ENCODE measurements at regions not wholly inside any gene's neighbourhood (a gene's known extent, or its start where the extent isn't known, plus 50 kb on each side); places are given as distances from the start of the nearest gene placed in this dataset.

DNA sequence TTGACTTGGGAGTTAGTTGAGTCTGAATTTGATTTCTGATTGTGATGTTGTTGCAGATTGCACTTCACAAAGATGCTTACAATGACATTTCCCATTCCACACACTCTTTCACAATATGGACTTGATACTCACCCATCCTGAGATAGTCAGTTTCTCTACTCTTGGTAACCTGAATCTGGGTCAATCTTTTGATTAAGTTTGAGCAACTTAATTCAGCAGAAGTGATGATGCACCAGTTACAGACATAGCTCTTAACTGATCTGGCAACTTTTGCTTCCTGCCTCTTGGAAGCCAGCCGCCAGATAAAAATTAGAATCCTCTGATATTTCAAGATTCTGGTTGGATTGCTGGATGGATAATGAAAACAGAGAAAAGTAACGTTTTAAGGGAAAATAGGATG lies 79.7 kb upstream of the OSMR start:
- Mint-ChIP-seq H3K9me3 (peaks cover 3% of the 10 kb centered on the region), H3K4me1 (ENCODE audit: low read depth in 2 of 2) (no peaks in the 10 kb centered on the region), H3K36me3 (peaks cover 6% of the 10 kb centered on the region), H3K27ac (no peak overlapping the region), H3K27me3 (peaks cover 6 to 9% of the 10 kb centered on the region in 2 donors), H3K4me3 (no peak overlapping the region)
- no peak for ATAC-seq
- no peak for DNase-seq (ENCODE audit: low spot score)

DNA sequence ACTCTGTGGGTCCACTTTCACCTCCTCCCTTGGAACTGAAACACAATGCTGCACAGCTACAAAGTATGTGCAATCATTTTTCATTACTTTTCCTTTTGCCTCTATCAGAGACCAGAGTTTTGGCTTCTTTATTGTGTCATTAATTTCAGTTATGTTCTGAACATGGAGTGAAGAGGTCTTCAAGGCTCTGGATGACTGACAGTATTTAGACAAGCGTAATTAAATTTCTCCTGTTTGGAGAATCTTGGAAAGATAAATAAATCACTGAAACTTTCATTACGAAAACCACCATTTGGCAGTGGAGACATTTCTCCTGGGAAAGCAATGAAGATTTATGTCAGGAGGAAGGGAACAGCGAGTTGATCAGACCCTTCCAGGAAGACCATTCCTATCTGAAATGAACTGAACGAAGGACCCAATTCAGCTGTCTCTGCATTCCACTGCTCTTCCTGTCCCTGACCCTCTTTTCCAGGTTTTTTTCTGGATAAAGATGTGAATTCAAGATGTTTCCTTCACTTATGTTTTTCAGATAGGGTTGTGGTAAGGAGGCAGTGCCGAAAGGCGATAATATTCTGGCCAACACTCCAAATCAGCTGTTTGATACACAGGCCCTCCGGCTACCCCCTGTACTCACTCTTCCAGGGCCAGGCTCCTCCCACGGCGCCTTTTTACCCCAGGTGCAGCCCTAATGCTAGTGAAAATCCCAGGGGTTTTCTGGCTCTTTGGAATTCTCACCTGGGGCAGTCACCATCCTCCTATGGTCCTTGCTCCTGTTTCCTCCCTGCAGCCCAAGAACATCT lies 77.2 kb upstream of the OSMR start:
- no peaks in the 10 kb centered on the region for H3K4me1 Mint-ChIP-seq (ENCODE audit: low read depth in 2 of 2)
- no peak overlapping the region for H3K27ac Mint-ChIP-seq
- DNase-seq (ENCODE audit: low spot score) (no peak), ATAC-seq (no peak)
- H3K36me3 Mint-ChIP-seq, result peaks cover 6% of the 10 kb centered on the region
- no peak overlapping the region for H3K4me3 Mint-ChIP-seq
- H3K27me3 Mint-ChIP-seq, result peaks cover 8 to 13% of the 10 kb centered on the region in 2 donors
- peaks cover 3% of the 10 kb centered on the region for H3K9me3 Mint-ChIP-seq

DNA sequence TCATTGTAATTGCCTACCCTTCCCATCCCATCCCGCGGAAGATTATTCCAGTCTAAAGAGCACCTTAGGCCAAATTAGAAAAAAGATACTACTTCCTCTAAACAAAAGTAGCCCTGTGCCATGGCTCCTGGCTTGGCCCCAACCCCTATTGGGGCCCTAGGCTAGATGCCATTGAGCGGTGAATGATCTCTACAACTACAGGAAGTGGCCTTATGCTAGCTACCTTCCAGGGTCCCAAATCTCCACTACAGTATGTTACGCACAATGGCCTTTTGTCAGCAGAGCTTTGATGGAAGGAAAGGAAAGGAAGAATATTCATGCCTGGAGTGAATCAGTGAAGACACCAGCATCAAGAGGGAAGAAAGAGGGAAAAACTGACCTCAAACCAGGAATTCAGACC lies 73.3 kb upstream of the OSMR start:
- no peaks in the 10 kb centered on the region for H3K4me1 Mint-ChIP-seq (ENCODE audit: low read depth in 2 of 2)
- H3K27me3 Mint-ChIP-seq, result peaks cover 9 to 21% of the 10 kb centered on the region in 2 donors
- H3K27ac Mint-ChIP-seq, result no peak overlapping the region
- no peak overlapping the region for H3K4me3 Mint-ChIP-seq
- H3K36me3 Mint-ChIP-seq, result no peaks in the 10 kb centered on the region
- H3K9me3 Mint-ChIP-seq, result no peaks in the 10 kb centered on the region
- DNase-seq (ENCODE audit: low spot score) (no peak), ATAC-seq (no peak)

DNA sequence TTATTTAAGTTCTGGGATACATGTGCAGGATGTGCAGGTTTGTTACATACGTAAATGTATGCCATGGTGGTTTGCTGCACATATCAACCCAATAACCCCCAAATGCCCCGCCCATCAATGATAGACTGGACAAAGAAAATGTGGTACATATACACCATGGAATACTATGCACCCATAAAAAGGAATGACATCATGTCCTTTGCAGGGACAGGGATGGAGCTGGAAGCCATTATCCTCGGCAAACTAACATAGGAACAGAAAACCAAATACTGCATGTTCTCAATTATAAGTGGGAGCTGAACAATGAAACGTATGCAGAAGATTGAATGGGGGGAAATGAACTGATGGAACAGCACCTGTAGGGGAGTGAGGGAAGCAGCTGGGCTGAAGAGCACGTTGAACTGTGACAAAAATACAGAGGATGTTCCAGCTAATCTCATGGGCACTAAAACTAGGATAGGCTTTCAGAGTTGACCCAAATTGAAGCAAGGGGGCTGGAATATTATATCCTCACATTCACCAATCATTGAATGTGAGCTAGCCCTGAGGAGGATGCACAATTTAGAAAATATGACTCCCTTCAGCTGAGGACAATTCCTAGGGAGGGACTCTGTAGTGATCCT lies 70.5 kb upstream of the OSMR start:
- no peak overlapping the region for H3K4me3 Mint-ChIP-seq
- ATAC-seq (no peak), DNase-seq (ENCODE audit: low spot score) (no peak)
- no peak overlapping the region for H3K27ac Mint-ChIP-seq
- H3K4me1 Mint-ChIP-seq (ENCODE audit: low read depth in 2 of 2), result no peaks in the 10 kb centered on the region
- no peaks in the 10 kb centered on the region for H3K9me3 Mint-ChIP-seq
- H3K27me3 Mint-ChIP-seq, result peaks cover 8 to 23% of the 10 kb centered on the region in 2 donors
- H3K36me3 Mint-ChIP-seq, result no peaks in the 10 kb centered on the region

DNA sequence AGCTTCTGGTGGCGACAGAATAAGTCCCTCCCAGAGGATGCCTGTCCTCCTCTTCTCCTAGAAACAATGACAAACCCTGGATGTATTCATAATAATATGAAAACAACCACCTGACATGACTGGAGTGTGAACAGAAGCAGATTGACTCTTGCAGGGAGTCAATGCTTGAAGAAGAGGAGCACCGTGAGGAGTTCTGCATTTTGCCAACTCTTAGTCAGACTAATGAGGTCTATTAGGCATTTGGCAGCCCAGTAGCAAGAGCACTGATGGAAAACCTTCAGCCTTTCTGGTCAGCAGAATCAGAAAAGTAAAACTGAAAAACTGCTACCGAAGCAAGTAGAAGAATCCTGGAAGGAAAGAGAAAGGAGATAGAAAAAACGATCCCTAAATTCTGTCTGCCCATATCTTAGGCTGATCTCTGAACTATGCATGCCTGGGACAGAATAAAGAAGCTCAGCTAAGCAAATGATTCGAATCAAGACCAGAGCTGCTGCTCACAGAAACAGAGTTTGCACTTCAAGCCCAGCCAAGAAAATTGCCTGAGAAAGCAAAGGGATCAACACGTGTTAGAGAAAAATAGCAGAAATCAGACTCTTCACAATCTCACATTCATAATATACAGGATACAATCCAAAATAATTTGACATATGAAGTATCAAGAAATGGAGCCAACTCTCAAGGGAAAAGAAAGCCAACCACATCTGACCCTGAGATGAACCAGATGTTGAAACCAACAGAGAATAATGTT lies 69.5 kb upstream of the OSMR start:
- DNase-seq (ENCODE audit: low spot score), result no peak
- no peaks in the 10 kb centered on the region for H3K9me3 Mint-ChIP-seq
- no peak for ATAC-seq
- no peaks in the 10 kb centered on the region for H3K4me1 Mint-ChIP-seq (ENCODE audit: low read depth in 2 of 2)
- peaks cover 12 to 32% of the 10 kb centered on the region in 2 donors for H3K27me3 Mint-ChIP-seq
- no peak overlapping the region for H3K27ac Mint-ChIP-seq
- H3K4me3 Mint-ChIP-seq, result no peak overlapping the region
- no peaks in the 10 kb centered on the region for H3K36me3 Mint-ChIP-seq

DNA sequence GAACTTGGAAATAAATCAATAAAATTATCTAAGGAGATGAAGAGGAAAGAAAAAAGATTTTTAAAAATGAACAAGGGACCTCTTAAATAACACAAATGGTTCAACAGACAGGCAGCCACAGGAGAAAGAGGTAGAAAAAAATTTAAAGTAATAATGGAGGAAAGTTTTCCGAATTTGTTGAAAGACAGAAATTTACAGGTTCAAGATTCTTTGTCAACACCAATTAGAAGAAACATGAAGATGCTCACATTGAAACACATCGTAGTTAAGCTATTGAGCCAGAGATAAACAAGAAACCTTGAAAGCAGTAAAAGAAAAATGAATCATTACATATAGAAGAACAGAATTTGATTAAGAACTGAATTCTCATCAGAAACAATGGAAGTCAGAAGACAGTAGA lies 68.7 kb upstream of the OSMR start:
- Mint-ChIP-seq H3K9me3 (no peaks in the 10 kb centered on the region), H3K4me3 (no peak overlapping the region), H3K4me1 (ENCODE audit: low read depth in 2 of 2) (no peaks in the 10 kb centered on the region), H3K27ac (no peak overlapping the region), H3K36me3 (no peaks in the 10 kb centered on the region), H3K27me3 (peaks cover 14 to 34% of the 10 kb centered on the region in 2 donors)
- no peak for ATAC-seq
- DNase-seq (ENCODE audit: low spot score), result no peak

DNA sequence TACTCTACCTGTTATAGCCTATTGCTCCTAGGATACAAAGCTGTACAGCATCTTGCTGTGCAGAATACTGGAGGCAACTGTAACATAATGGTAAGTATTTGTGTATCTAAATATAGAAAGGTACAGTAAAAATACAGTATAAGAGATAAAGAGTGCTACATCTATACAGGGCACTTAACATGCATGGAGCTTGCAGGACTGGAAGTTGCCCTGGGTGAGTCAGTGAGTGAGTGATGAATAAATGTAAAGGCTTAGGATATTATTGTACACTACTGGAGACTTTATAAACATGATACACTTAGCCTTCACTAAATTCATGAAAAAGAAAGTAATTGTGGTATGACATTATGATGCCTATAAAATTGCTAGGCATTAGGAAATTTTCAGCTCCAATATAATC lies 65.5 kb upstream of the OSMR start:
- no peaks in the 10 kb centered on the region for H3K36me3 Mint-ChIP-seq
- H3K27me3 Mint-ChIP-seq, result peaks cover 11 to 25% of the 10 kb centered on the region in 2 donors
- ATAC-seq (no peak), DNase-seq (ENCODE audit: low spot score) (no peak)
- H3K9me3 Mint-ChIP-seq, result no peaks in the 10 kb centered on the region
- H3K4me1 Mint-ChIP-seq (ENCODE audit: low read depth in 2 of 2), result no peaks in the 10 kb centered on the region
- H3K4me3 Mint-ChIP-seq, result no peak overlapping the region
- H3K27ac Mint-ChIP-seq, result no peak overlapping the region

DNA sequence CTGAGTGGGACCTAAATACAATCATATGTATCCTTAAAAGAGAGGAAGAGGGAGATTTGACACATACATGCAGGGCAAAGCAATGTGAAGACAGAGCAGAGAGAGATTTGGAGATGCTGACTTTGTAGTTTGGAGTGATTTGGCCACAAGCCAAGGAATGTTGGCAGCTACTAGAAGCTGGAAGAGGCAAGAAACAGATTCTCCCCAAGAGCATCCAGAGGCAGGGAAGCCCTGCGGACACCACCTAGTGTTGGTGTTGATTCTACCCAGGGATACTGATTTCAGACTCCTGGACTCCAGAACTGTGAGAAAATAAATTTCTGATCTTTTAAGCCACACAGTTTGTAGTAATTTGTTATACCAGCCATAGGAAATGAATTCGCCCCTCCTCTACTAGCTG lies 64.9 kb upstream of the OSMR start:
- DNase-seq (ENCODE audit: low spot score) (no peak), ATAC-seq (no peak)
- Mint-ChIP-seq H3K9me3 (peaks cover 3% of the 10 kb centered on the region), H3K36me3 (peaks cover 5% of the 10 kb centered on the region), H3K27me3 (peaks cover 12 to 30% of the 10 kb centered on the region in 2 donors), H3K27ac (no peak overlapping the region), H3K4me3 (no peak overlapping the region), H3K4me1 (ENCODE audit: low read depth in 2 of 2) (no peaks in the 10 kb centered on the region)

DNA sequence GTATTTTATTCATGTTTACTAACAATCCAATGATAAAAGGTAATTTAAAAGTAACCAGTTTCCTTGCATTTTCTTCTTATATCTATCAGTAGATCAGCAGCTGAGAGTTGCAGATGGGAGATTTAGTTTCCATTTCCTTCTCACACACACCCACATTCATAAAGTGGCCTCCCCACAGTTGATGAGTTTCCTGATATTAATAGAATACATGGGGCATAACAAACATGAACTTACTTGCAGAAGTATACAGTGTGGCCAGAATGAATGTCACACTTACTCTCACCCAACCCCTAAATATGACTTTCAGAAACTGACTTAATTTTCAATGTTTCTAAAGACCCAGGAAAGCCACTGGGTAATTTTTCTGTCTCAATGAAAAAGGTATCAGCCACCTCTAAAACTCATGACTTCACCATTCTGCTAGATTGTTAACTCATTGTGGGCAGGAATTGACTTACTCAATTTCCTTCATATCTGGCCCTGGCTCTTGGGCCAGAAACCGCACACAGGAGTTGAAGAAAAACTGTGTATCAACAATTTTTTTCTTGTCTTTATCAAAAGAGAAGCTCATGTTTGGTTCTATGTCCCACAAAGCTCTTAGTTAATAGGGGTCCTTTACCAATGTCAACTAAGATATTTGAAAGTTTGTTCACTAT lies 63.5 kb upstream of the OSMR start:
- Mint-ChIP-seq H3K36me3 (peaks cover 7% of the 10 kb centered on the region), H3K27me3 (peaks cover 11 to 24% of the 10 kb centered on the region in 2 donors), H3K4me3 (no peak overlapping the region), H3K27ac (no peak overlapping the region), H3K9me3 (peaks cover 6% of the 10 kb centered on the region), H3K4me1 (ENCODE audit: low read depth in 2 of 2) (no peaks in the 10 kb centered on the region)
- no peak for ATAC-seq
- DNase-seq (ENCODE audit: low spot score), result no peak

DNA sequence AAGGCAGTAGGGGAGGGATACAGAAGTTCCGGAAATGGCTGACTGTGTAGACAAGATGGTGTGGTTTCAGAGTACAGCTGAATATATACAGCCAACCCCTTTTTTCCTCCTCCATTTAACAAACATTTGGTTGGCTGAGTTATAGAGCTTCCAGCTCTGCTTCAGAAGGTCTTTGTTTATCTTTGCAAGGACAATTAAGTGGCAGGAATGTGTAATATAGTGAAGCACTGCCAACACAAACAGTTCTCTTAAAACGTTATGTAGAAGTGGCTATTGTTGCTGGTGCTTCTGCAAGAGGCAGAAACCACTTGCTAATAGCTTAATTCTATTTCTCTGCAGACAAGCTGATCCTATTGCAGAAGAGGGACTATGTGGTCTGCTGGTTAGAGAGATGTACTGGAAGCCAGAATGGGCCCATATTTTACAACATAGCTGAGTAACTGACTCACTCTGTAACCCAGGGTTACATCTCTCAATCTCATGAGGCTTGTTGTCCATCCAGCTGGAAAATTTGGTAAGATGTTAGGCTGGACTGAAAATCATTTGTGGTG lies 62.7 kb upstream of the OSMR start:
- Mint-ChIP-seq H3K27ac (no peak overlapping the region), H3K36me3 (peaks cover 7% of the 10 kb centered on the region), H3K9me3 (peaks cover 6% of the 10 kb centered on the region), H3K4me1 (ENCODE audit: low read depth in 2 of 2) (no peaks in the 10 kb centered on the region), H3K4me3 (no peak overlapping the region), H3K27me3 (peaks cover 12 to 26% of the 10 kb centered on the region in 2 donors)
- DNase-seq (ENCODE audit: low spot score) (no peak), ATAC-seq (no peak)

DNA sequence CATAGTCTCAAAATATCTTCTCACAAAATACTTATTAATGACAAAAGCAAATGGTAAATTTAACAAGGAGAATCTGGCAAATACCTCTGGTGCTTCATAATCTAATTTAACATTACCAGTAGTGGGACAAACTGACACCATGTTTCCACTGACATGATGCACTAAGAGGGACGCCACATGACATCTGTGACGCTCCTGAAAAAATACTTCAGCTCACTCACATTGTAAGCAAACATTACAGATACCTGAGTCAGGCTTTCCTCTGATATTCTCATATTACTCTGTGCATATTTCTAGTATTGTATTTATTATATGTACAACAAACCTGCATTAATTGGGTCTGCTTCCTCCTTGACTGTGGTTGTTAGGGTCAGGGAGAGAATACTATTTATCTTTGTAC lies 56.7 kb upstream of the OSMR start:
- Mint-ChIP-seq H3K4me1 (ENCODE audit: low read depth in 2 of 2) (no peaks in the 10 kb centered on the region), H3K27me3 (peaks cover 22 to 37% of the 10 kb centered on the region in 2 donors), H3K4me3 (no peak overlapping the region), H3K36me3 (peaks cover 7% of the 10 kb centered on the region), H3K9me3 (peaks cover 6% of the 10 kb centered on the region), H3K27ac (no peak overlapping the region)
- no peak for ATAC-seq
- no peak for DNase-seq (ENCODE audit: low spot score)

DNA sequence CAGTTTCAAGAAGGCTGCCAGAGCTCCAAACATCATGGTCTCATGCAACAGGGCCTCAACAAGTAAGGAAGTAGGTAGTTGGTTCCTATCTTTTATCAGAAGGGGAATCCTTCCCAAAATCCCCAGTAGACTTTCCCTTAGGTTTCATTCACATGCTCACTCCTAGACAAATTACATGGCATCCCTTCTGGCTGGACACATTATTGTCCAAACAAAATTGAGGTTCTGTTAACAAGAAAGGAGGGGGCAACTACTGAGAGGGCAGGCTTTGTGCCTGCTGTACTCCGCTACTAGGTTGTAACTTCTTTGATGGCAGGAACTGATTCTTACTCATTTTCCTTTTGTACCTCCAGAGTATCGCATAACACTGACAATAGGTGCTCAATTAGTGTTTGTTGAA lies 56.0 kb upstream of the OSMR start:
- H3K27ac Mint-ChIP-seq, result no peak overlapping the region
- no peaks in the 10 kb centered on the region for H3K4me1 Mint-ChIP-seq (ENCODE audit: low read depth in 2 of 2)
- H3K9me3 Mint-ChIP-seq, result peaks cover 6% of the 10 kb centered on the region
- no peak overlapping the region for H3K4me3 Mint-ChIP-seq
- peaks cover 22 to 43% of the 10 kb centered on the region in 2 donors for H3K27me3 Mint-ChIP-seq
- peaks cover 7% of the 10 kb centered on the region for H3K36me3 Mint-ChIP-seq
- ATAC-seq, result no peak
- no peak for DNase-seq (ENCODE audit: low spot score)

DNA sequence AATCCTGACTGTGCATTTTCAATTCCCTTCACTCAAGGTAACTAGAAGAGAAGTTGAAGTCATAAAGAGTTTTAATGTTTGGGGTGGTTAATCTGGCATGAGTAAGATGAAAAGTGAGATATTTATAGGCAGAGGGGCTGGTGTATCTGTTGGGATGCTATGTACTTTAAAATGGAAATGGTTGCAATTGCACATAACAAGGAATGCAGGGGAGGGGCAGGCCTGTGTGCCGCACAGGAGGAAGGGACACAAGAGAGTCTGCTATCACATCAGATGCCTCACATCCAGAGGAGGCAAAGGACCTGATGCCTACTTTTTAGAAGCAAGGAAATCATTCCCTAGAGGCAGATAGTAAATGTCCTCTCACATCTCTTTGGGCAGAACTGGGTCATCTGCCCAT lies 55.5 kb upstream of the OSMR start:
- no peak for ATAC-seq
- Mint-ChIP-seq H3K9me3 (peaks cover 6% of the 10 kb centered on the region), H3K4me3 (no peak overlapping the region), H3K27ac (no peak overlapping the region), H3K4me1 (ENCODE audit: low read depth in 2 of 2) (no peaks in the 10 kb centered on the region), H3K36me3 (peaks cover 7% of the 10 kb centered on the region), H3K27me3 (peaks cover 22 to 48% of the 10 kb centered on the region in 2 donors)
- no peak for DNase-seq (ENCODE audit: low spot score)
